GM12865 (cell line): ENCODE measurements at regions not wholly inside any gene's neighbourhood (a gene's known extent, or its start where the extent isn't known, plus 50 kb on each side); places are given as distances from the start of the nearest gene placed in this dataset.

Source experiments
- DNase-seq: peaks from one replicate; pipeline ENCODE4 v3.0.0; 2010; ENCODE audit warnings: low read depth
- H3K4me3 ChIP-seq: 2 replicates; pipeline ENCODE4 v1.5.1; 2011; ENCODE audit warnings: mild to moderate bottlenecking, low read depth, low read length, control low read depth
- TF ChIP-seq, protein P1 (sequence below): IDR thresholded peaks from 2 replicates; pipeline ENCODE4 v1.5.1; 2011; ENCODE audit warnings: low read length, control low read depth, low read depth, inconsistent platforms; ENCODE audit not compliant: insufficient read depth; ENCODE audit errors: missing control alignments

DNA sequence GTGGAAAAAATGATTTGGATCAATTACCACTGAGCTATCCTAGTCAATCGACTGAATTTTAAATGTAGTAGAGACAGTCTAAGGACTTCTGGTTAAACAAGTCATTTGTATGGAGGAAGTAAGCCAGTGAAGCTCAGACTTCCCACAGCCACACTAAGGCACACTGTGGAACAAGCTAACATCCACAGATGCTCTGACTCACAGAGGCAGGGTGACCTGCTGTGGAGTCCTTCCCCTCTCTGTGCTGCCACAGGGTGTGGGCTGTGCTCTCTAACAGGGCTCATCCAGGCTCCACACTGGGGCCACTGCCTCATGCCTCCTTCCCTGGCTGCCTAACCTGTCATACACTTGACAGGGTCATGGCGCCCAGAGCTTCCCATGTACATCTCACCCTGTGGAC lies 351.0 kb downstream of the GALR1 start:
- no peak overlapping the region for H3K4me3 ChIP-seq
- TF ChIP-seq, protein P1, sequence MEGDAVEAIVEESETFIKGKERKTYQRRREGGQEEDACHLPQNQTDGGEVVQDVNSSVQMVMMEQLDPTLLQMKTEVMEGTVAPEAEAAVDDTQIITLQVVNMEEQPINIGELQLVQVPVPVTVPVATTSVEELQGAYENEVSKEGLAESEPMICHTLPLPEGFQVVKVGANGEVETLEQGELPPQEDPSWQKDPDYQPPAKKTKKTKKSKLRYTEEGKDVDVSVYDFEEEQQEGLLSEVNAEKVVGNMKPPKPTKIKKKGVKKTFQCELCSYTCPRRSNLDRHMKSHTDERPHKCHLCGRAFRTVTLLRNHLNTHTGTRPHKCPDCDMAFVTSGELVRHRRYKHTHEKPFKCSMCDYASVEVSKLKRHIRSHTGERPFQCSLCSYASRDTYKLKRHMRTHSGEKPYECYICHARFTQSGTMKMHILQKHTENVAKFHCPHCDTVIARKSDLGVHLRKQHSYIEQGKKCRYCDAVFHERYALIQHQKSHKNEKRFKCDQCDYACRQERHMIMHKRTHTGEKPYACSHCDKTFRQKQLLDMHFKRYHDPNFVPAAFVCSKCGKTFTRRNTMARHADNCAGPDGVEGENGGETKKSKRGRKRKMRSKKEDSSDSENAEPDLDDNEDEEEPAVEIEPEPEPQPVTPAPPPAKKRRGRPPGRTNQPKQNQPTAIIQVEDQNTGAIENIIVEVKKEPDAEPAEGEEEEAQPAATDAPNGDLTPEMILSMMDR, result no peak
- no peak for DNase-seq

DNA sequence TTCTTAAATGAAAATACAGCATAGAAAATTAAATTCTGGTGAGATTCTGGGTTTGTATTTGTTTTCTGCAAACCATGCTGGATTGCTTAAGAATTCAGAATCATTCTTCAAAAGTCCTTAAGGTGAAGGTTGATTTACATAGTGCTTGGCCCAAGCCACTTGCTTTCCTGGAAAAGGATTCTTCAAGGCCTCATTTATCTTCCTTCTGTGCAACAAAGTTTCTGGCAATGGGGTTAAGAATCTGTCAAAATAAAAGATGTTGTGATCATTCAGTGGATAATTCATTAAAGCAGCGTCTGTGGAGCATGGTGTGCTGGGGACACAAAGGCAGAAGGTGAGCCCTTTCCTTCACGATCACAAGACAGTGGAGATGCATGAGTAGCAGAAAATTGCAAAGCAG lies 351.9 kb downstream of the GALR1 start:
- DNase-seq, result no peak
- TF ChIP-seq, protein P1, result no peak
- no peak overlapping the region for H3K4me3 ChIP-seq

DNA sequence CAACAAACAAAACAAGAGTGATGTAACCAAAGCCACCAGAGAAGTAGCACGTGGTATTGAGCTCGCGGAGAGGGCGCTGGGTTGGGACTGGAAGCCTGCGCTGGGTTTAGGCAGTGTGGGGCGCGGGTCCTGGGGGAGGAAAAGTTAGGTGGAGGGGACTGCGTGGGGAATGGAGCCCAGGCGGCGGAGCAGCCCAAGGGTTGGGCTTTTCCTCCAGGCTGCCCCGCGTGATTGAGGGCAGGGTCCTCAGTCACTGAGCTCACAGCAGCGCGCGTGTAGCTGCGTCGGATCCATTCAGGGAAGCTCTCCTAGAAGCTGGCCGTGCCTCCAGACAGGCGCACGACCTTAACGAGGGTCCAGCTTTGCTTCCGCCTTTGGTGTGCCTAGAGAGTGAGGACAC lies 357.4 kb downstream of the GALR1 start:
- TF ChIP-seq, protein P1, result no peak
- no peak overlapping the region for H3K4me3 ChIP-seq
- no peak for DNase-seq

DNA sequence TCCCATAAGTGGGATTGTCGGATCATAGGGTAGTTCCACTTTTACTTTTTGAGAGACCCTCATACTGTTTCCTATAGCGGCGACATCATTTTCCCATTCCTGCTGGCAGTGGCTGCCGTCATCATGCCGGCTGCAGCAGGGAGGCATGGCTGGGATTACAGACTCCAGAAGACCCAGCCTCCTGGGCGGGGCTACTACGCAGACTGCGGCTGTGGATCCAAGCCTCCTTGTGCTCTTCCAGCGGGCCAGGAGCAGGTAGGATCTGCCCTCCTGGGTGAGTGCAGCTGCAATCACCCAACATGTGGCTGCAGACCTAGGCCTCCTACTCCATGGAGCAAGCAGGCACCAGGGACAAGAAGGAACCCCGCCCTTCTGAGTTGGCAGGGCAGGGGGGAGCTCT lies 359.2 kb downstream of the GALR1 start:
- DNase-seq, result no peak
- H3K4me3 ChIP-seq, result no peak overlapping the region
- TF ChIP-seq, protein P1, result no peak

DNA sequence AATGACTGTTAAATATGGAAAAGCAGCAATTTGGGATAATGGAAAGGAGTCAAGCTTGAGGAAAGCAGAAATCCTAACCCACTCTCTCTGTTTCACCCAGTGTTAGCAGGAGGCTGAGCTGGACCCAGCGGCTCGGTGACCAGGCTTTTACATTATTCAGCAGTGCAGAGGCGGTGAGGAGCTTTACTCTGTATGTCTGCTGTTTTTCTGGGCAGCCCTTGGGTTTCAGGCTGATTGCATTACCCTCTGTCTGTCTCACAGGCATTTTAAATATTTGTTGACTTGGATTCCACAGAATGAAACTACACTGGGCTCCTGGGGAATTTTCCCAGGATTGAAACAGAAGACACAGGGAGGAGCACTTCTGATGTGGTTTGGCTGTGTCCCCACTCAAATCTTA lies 368.0 kb downstream of the GALR1 start:
- no peak for DNase-seq
- TF ChIP-seq, protein P1, result no peak
- H3K4me3 ChIP-seq, result no peak overlapping the region

DNA sequence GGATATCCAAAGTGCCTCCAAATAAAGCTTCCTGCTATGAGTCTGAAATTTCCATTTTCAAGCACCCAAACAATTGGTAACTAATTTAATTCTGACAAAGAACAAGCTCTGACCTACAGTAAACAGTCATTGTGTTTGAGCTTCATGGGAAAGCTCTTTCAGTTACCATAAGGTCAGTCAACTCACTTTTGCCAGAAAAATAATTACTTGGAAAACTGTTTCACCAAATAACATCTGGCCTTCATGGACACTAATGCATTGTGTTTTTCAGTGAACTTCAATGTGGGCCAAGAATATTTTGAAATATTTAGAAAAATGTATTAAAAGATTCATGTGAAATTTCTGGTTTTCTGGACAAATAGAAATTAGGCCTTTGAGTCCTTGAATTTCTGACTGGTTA lies 369.9 kb downstream of the GALR1 start:
- no peak overlapping the region for H3K4me3 ChIP-seq
- DNase-seq, result no peak
- TF ChIP-seq, protein P1, result no peak

DNA sequence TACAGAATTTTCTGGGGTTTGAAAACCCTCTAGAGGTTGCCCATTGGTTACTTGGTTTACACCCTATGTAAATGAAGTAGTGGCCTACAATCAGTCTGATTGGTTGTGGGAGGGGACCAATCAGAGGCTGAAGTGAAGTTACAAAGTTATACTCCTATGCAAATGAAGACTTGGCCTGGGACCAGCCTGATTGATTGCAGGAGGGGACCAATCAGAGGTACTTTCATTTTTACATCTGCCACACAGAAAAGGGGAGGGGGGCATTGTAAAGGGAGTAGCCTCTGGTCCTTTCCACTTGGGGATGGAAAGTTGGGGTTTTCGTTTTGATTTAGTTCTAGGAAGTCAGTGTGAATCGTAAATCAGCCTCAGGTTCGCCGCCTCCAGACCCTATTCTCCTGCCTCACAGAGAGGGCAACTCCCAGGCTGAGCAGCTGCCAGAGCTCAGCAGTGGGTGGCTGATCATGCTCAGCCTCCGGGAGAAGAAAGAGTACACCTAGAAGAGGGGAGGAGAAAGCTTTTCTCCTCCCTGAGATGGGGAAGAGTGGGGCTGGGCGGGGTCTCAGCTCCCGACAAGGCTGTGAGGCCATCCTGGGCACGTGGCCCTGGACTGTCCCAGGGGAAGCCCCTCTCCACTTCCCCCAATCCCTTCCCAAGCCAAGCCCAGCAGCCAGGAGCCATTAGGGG lies 372.5 kb downstream of the GALR1 start:
- TF ChIP-seq, protein P1, result no peak
- peak; percentile 1 for DNase-seq
- no peak overlapping the region for H3K4me3 ChIP-seq
